Ascending aorta (tissue), 2 donors: ENCODE measurements at regions not wholly inside any gene's neighbourhood (a gene's known extent, or its start where the extent isn't known, plus 50 kb on each side); places are given as distances from the start of the nearest gene placed in this dataset.

ENCODE experiments used
- DNase-seq, 2 donors: peaks; one replicate each; pipeline ENCODE4 v3.0.0-alpha.2; 2019; ENCODE audit warnings: low spot score in 2 of 2
- H3K27ac ChIP-seq, 2 donors: fragments of 200-600 bp; sonication (generic); one replicate each; pipeline ENCODE4 v1.5.1; 2016 to 2017; ENCODE audit warnings: mild to moderate bottlenecking in 1 of 2
- H3K27me3 ChIP-seq: fragments of 200-600 bp; sonication (generic); one replicate; pipeline ENCODE4 v1.5.1; 2017
- H3K36me3 ChIP-seq, 2 donors: fragments of 200-600 bp; sonication (generic); one replicate each; pipeline ENCODE4 v1.5.1; 2016
- H3K4me1 ChIP-seq, 2 donors: fragments of 200-600 bp; sonication (generic); one replicate each; pipeline ENCODE4 v1.5.1; 2016 to 2017; ENCODE audit warnings: mild to moderate bottlenecking in 1 of 2
- H3K4me3 ChIP-seq, 2 donors: fragments of 200-600 bp; sonication (generic); one replicate each; pipeline ENCODE4 v1.5.1; 2016 to 2017; ENCODE audit warnings: mild to moderate bottlenecking in 1 of 2
- H3K9me3 ChIP-seq, 2 donors: fragments of 200-600 bp; sonication (generic); one replicate each; pipeline ENCODE4 v1.5.1; 2016
- intact Hi-C: fragments of 100-400 bp; cut with DNase I; formaldehyde crosslinking; loops from one replicate; pipeline ENCODE4 v1.15.1; 2023
- TF ChIP-seq, protein P1 (sequence below), 3 experiments: fragments of 200-600 bp in 2 of 3; fragments of 450-650 bp in 1 of 3; sonication (generic) in 2 of 3; IDR thresholded peaks; one replicate each; pipeline ENCODE4 v1.5.1; 2016 to 2019; ENCODE audit warnings: antibody characterized with exemption in 3 of 3, mild to moderate bottlenecking in 1 of 3, moderate library complexity in 1 of 3

GRCh38 chr3:106386050-106386449, 517.2 kb upstream of the CBLB start:
- intact Hi-C loops, result no loop called here
- Histone ChIP-seq H3K27me3 (no peaks in the 10 kb centered on the region), H3K27ac (no peak overlapping the region), H3K4me1 (no peaks in the 10 kb centered on the region), H3K36me3 (no peaks in the 10 kb centered on the region), H3K9me3 (no peaks in the 10 kb centered on the region), H3K4me3 (no peak overlapping the region)
- TF ChIP-seq, protein P1, sequence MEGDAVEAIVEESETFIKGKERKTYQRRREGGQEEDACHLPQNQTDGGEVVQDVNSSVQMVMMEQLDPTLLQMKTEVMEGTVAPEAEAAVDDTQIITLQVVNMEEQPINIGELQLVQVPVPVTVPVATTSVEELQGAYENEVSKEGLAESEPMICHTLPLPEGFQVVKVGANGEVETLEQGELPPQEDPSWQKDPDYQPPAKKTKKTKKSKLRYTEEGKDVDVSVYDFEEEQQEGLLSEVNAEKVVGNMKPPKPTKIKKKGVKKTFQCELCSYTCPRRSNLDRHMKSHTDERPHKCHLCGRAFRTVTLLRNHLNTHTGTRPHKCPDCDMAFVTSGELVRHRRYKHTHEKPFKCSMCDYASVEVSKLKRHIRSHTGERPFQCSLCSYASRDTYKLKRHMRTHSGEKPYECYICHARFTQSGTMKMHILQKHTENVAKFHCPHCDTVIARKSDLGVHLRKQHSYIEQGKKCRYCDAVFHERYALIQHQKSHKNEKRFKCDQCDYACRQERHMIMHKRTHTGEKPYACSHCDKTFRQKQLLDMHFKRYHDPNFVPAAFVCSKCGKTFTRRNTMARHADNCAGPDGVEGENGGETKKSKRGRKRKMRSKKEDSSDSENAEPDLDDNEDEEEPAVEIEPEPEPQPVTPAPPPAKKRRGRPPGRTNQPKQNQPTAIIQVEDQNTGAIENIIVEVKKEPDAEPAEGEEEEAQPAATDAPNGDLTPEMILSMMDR (IDR thresholded peaks at IDR 0.05), result no peak
- DNase-seq, result no peak

DNA sequence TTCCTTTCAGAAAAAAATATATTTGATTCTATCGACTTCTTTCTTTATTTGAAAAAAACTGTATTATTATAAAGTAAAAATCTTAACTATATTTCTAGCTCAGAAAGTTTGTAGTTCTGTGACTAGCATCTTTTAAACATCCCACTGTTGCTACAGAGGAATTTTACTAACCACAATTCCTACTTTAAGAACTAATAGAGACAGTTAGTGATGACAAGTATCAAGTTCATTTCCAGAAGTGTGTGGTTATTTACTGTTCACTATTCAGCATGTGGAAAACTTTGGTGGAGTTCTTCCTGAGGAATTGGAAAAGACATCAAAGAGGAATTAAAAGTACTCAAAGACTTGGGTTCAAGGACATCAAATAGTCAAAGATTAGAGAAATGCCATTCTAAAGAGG, 524.1 kb upstream of the CBLB start:
- Histone ChIP-seq H3K9me3 (no peaks in the 10 kb centered on the region), H3K36me3 (no peaks in the 10 kb centered on the region), H3K27me3 (no peaks in the 10 kb centered on the region), H3K4me3 (no peak overlapping the region), H3K4me1 (no peaks in the 10 kb centered on the region), H3K27ac (no peak overlapping the region)
- DNase-seq, result no peak
- intact Hi-C loops, result no loop called here
- TF ChIP-seq, protein P1 (IDR thresholded peaks at IDR 0.05), result no peak

DNA sequence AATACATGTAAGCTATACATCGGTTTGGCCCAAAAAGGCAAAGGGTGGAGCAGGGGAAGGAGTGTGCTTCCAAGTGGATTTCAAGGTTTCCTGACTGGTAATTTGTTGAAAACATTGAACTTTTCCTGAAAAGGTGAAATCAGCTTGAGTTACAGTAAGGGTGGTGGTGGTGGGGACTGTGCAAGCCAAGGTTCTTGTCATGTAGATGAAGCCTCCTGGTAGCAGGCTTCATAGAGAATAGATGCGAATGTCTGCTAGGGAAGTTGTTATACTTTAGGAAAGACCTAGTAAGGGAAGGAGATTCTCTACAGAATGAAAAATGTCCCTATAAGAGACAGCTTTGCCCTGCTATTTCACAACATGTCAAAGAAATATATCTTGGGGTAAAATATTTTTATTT, 528.2 kb upstream of the CBLB start:
- TF ChIP-seq, protein P1 (IDR thresholded peaks at IDR 0.05), result no peak
- no peaks in the 10 kb centered on the region for H3K4me1 ChIP-seq
- no peak for DNase-seq
- intact Hi-C loops, result no loop called here
- H3K36me3 ChIP-seq, result no peaks in the 10 kb centered on the region
- H3K9me3 ChIP-seq, result no peaks in the 10 kb centered on the region
- no peak overlapping the region for H3K27ac ChIP-seq
- H3K27me3 ChIP-seq, result no peaks in the 10 kb centered on the region
- no peak overlapping the region for H3K4me3 ChIP-seq

- DNase-seq, result no peak
- no peak overlapping the region for H3K27ac ChIP-seq
- no peaks in the 10 kb centered on the region for H3K9me3 ChIP-seq
- intact Hi-C loops, result no loop called here
- no peaks in the 10 kb centered on the region for H3K36me3 ChIP-seq
- no peaks in the 10 kb centered on the region for H3K27me3 ChIP-seq
- TF ChIP-seq, protein P1 (IDR thresholded peaks at IDR 0.05), result no peak
- H3K4me1 ChIP-seq, result no peaks in the 10 kb centered on the region
- no peak overlapping the region for H3K4me3 ChIP-seq
Measured at GRCh38 chr3:106398891-106399600, 530.2 kb upstream of the CBLB start.

DNA sequence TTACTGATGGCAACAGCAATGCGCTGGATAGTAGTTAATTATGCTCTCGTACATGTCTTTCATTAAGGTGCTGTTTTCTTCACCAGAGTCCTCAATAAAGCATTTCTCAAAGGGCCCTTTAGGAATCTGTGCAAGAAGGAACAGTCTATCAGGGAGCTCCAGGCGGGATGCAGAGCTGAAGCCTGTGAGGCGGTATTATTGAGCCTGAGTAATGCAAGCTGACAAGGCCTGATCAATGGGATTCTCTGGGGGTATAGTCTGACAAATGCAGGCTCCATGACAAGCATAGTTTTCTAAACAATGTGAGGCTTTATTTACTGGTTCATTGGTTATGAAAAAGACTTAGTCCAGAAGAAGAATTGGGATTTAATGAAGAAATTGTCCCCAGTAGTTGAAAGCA, 530.9 kb upstream of the CBLB start:
- no peak for DNase-seq
- H3K27me3 ChIP-seq, result no peaks in the 10 kb centered on the region
- H3K36me3 ChIP-seq, result no peaks in the 10 kb centered on the region
- intact Hi-C loops, result no loop called here
- H3K27ac ChIP-seq, result no peak overlapping the region
- no peak overlapping the region for H3K4me3 ChIP-seq
- no peaks in the 10 kb centered on the region for H3K4me1 ChIP-seq
- TF ChIP-seq, protein P1 (IDR thresholded peaks at IDR 0.05), result no peak
- no peaks in the 10 kb centered on the region for H3K9me3 ChIP-seq
